GM12864 (cell line): ENCODE measurements at regions not wholly inside any gene's neighbourhood (a gene's known extent, or its start where the extent isn't known, plus 50 kb on each side); places are given as distances from the start of the nearest gene placed in this dataset.

Experiments used
- DNase-seq: peaks from one replicate; pipeline ENCODE4 v3.0.0-alpha.2; 2011; ENCODE audit warnings: low read depth
- H3K4me3 ChIP-seq: 2 replicates; pipeline ENCODE4 v1.5.1; 2011; ENCODE audit warnings: mild to moderate bottlenecking, low read depth, low read length, control low read depth
- TF ChIP-seq, protein P1 (sequence below): IDR thresholded peaks from 2 replicates; pipeline ENCODE4 v1.5.1; 2011; ENCODE audit warnings: low read depth, mild to moderate bottlenecking, moderate library complexity, low read length, control low read depth, inconsistent platforms; ENCODE audit errors: missing control alignments

DNA sequence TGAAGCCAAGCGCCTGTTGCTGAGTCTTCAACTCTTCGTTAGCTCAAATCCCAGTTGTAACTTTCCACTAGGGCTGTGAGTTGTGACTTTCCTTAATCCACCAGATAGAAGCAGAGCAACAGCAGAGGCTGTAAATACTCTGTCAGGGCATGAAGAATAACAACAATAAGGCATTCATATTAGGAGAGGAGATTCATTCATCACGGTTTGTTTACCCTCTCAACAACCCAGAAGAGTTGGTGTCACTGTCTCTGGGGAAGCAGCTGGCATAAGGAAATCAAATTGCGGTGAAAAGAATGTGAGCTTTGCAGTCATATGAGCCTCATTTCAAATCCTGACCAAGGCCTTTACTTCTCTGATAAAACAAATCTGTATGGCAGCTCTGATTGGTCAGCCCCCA lies 184.8 kb downstream of the SHQ1 start:
- TF ChIP-seq, protein P1, sequence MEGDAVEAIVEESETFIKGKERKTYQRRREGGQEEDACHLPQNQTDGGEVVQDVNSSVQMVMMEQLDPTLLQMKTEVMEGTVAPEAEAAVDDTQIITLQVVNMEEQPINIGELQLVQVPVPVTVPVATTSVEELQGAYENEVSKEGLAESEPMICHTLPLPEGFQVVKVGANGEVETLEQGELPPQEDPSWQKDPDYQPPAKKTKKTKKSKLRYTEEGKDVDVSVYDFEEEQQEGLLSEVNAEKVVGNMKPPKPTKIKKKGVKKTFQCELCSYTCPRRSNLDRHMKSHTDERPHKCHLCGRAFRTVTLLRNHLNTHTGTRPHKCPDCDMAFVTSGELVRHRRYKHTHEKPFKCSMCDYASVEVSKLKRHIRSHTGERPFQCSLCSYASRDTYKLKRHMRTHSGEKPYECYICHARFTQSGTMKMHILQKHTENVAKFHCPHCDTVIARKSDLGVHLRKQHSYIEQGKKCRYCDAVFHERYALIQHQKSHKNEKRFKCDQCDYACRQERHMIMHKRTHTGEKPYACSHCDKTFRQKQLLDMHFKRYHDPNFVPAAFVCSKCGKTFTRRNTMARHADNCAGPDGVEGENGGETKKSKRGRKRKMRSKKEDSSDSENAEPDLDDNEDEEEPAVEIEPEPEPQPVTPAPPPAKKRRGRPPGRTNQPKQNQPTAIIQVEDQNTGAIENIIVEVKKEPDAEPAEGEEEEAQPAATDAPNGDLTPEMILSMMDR = no peak
- no peak for DNase-seq
- H3K4me3 ChIP-seq = no peak overlapping the region

DNA sequence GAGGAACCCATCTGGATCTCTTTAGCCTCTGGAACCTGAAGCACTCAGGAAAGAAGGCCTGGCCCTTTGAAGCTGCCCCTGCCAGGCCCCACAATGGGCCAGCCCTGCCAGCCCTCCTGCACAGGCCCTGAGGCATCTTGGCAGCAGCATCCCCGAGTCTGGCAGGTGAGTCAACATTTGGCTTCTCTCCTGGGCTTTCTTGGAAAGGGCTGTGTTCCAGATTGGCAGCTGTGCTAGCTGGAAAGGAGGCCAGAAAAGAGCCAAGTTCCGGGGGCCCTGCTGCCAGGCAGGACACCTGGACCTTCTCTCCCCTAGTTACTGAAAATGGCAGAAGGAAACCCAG lies 187.2 kb downstream of the SHQ1 start:
- DNase-seq = no peak
- TF ChIP-seq, protein P1 = no peak
- no peak overlapping the region for H3K4me3 ChIP-seq

DNA sequence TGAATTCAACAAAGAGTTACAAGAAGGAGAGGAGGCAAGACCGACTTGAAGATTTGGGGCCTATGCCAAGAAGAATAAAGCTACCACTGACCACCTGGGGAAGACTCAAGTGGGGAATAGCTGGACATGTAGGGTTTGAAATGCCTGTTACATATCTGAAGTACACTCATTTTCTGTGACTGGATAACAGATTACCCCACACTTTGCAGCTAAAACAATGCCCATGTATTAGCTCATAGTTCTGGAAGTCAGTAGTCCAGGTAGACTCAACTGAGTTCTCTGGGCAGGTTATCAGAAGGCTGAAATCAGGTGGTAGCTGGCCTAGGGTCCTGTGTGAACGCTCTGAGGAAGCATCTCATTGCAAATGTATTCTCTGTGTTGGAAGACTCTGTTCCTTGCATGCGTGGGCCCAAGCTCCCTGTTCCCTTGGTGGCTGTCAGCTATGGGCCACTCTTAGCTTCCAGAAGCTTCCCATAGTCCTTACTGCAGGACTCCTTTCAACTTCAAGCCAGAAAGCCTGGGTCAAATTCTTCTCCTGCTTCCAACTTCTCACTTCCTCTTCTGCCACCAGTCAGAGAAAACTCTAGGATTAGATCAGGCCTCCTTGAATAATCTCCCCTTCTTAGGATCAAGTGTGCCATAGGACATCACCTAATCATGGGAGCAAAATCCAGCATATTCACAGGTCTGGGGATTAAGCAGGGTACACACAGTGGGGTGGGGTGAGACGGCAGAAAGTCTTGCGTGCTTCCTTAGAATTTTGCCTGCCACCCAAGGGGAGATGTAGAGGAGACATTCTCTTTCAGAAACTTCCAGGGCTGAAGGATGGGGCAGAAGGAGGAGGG lies 187.8 kb downstream of the SHQ1 start:
- DNase-seq = no peak
- TF ChIP-seq, protein P1 = no peak
- no peak overlapping the region for H3K4me3 ChIP-seq

DNA sequence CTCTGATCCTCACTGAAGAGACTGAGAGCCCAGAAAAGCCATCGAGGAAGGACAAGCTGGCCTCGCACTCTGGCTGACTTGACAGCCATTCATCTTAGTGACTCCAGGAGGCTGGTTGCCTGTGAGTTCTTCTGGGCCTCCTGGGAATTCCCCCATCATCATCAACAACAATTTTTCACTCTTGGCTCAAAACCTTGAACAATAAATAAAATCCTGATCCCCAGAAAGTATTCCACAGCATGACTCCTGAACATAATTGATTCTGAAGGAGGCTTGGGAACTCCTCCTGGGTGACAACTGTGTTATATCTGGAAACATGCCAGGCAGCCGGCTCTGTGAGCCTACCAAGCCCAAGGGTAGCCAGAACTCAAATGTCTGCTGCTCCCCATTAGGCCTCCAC lies 188.6 kb downstream of the SHQ1 start:
- no peak overlapping the region for H3K4me3 ChIP-seq
- no peak for DNase-seq
- TF ChIP-seq, protein P1 = no peak

DNA sequence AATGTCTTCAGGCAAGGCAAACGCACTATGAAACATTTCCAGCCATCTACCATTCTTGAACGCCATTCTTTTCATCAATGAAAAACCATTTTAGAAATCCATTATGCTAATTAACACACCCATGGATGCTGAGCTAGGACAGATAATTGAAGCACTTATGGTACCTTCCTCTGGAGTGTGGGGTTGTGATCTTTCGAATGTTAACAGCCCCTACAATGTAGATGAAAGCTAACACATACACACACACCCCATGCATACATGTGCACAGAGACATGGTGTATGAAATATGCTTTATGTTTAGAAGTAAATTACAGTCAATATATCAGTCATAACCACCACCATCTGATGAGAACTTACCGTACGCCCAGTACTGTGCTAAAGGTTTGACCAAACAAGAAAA lies 189.1 kb downstream of the SHQ1 start:
- no peak overlapping the region for H3K4me3 ChIP-seq
- TF ChIP-seq, protein P1 = no peak
- no peak for DNase-seq

DNA sequence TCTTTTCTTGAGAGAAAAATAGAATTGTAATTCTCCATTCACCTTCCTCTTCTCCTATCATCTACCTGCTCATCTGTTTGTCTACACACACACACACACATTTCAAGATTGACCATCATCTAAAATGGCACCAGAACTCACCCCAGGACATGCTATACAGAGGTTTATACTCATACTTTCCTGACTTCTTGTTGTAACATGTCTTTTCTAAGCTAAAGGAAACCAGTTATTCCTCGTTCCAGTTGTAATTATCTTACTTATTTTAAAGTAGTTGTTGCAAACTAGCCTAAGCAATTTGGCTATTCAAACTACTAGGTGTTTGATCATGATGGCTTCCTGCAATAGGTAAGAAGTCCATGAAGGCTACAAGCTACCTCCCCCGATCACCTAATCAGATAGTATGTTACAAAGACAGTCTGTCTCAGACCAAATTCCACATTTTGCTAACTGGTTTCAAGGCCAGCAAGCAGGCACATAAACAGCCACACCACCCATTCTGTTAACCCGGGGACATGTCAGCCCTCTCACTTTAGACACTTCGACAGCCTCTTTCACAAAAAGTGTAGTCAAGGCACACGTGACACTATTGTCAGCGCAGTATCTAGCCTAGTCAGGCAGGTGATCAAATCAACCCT lies 189.7 kb downstream of the SHQ1 start:
- no peak for DNase-seq
- no peak overlapping the region for H3K4me3 ChIP-seq
- TF ChIP-seq, protein P1 = no peak

DNA sequence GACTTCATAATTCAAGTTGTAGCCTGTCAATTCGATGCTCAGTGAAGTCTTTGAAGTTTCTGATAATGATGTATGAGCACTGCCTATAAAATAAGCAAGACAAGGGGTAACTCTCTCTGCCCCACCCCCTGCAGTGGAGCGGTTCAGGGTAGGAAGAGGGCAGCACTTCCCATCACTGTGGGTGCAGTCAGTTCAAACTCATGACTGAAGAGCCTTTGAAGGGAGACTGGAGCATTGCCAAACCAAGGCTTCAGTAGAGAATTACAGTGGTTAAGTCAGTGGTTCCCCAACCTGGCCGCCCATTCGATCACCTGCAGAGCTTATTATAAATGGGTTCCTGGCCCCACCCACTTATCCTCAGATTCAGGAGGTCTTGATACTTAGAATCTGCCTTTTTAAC lies 190.6 kb downstream of the SHQ1 start:
- no peak overlapping the region for H3K4me3 ChIP-seq
- TF ChIP-seq, protein P1 = no peak
- no peak for DNase-seq
